GM19035 (cell line): ENCODE measurements at regions not wholly inside any gene's neighbourhood (a gene's known extent, or its start where the extent isn't known, plus 50 kb on each side); places are given as distances from the start of the nearest gene placed in this dataset.

Experiments used
- ATAC-seq: cut with Tn5 transposase; IDR thresholded peaks from one replicate; pipeline ENCODE4 v1.9.1; 2021; ENCODE audit not compliant: unreplicated experiment

DNA sequence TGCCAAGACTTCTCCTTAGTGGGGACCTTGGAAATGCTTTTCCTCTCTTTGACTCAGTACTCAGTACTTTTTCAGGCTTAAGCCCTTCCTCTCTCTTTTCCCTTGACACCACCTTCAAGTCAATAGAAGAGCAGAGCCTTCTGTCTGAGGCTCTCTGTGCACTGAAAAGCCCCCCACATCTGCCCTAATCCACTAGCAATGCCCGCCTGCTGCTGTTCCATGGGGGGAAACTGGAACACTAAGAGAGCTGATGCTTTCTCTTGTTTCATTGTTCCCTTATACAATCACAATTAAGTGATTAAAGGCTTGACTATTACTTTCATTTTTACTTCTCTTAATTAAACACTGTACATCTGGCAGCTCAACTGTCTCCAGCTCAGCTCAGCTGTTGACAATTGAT, 254.5 kb downstream of the SLITRK6 start:
- ATAC-seq, result no peak

DNA sequence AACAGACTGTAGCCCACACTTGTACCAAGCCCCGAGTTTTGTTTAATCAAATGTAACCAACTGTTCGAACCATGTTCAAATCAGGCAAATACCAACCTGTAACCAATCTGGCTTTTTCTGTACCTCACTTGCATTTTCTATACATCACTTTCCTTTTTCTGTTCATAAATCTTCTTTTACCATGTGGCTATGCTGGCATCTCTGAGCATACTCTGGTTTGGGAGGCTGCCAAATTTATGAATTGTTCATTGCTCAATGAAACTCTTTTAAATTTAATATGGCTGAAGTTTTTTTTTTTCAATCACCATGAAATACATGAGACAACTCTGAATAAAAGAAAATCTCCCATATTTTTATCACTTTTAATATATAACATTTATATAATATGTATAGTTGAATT, 256.1 kb downstream of the SLITRK6 start:
- ATAC-seq, result no peak

DNA sequence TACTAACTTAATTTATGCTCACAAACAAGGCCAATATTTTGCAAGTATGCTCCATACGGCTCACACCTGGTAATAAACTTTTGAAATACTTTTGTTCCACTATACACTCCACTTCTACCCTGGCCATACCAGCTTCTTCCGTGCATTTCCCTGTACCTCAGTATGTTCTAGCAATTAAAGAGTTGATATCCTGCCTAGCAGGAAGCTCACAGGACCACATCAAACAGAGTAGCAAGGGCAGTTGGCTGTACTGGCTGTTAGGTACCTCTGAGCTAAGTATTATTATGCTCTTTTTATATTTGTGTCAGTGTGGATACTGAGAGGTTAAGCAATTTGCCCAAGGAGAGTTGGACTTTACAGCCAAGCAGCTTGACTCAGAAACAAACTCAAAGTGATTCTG, 257.7 kb downstream of the SLITRK6 start:
- no peak for ATAC-seq

DNA sequence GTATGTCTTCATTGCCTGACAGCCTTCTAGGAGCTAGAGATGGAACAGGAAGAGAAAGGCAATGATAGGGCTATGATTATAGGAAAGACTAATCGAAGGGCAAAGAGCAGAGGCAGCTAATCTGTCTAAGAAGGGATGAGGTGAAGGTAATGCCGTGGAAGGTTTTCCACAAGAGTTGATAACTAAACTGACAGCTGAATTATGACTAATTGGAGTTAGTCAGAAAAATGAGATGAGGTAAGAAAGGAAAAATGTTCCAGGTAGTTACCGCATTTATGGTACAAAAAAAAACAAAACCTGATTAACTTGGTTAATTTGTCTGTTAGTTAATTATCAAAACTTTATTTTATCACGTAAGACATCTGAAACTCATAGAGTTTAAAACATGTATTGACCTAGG, 260.3 kb downstream of the SLITRK6 start:
- ATAC-seq, result no peak

DNA sequence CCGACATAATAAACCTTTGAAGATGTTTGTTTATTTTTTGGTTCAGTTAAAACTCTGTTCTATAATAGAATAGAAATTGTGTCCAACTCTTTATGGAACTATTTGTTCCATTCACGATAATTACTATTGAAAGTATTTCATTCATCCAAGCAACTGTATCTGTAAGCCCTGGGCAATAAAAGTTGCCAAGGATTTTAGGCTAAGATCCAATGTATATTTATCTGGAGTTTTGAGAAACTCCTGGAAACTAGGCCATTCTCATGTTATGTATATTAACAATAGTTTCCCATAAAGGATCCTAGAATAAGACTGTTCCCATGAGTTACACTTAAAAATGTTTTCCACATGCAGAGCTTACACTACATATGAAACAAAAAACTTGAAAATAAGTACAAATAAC, 261.6 kb downstream of the SLITRK6 start:
- ATAC-seq, result no peak

DNA sequence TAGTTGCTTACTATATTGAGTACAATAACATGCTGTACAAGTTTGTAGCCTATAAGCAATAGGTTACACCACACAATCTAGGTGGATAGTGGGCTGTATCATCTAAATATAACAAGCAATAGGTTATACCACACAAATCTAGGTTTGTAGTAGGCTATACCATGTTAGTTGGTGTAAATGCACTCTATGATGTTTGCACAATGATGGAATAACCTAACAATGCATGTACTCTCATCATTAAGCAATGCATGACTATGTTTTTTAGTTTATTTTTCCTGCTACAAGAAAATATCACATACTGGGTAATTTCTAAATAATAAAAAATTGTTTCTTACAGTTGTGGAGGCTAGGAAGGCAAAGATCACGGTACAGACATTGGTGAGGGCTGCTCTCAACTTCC, 262.5 kb downstream of the SLITRK6 start:
- ATAC-seq, result no peak

DNA sequence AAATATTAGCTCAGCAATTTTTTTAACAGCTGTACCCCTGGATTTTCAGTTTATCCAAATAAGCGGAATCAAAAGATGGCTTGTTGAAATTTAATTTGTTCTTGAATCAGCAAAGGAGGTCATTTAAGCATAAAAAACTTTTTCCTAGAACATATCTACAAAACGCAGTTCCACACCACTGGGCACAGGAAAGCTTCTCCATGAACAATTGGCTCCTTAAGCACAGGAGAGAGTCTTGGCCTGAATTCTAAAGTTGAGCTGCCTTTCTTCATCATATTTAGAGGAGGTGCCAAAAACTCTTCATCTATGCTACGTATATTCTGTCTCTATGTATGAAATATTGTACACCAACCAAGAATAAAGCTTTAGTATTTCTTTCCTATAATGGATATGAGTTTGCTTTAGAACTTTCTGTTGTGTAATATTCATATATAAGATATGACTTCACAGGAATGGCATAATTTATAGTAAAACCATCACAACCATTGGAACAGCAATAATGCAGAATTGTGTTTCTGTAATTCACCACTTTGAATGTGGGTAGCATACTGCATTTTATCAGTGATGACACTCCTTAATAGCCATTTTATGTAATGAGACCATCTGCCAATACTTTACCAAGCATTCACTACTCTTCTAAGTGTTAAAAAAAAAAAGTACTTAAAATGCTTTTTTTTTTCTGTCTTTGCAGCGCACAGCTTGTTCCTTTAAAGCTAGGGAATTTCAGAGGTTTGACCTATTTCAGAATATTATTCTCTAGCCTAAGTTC, 263.7 kb downstream of the SLITRK6 start:
- no peak for ATAC-seq

DNA sequence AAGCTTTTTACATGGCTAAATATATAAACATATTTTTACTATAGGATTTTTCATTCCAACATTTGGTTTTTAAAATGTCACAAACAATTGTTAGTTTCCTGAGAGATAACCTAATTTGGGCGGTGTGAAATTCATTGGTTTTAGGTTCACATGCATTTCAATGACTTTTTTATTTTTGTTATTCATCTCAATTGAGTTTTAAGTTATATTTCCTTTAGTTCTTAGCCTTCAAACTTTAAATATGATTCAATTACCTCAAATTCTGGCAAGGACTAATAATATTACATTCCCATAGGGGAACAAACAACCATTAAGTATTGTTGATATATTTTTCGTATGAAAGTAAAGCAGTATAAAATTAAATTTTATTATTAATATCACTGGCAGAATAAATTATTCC, 265.3 kb downstream of the SLITRK6 start:
- ATAC-seq, result no peak

DNA sequence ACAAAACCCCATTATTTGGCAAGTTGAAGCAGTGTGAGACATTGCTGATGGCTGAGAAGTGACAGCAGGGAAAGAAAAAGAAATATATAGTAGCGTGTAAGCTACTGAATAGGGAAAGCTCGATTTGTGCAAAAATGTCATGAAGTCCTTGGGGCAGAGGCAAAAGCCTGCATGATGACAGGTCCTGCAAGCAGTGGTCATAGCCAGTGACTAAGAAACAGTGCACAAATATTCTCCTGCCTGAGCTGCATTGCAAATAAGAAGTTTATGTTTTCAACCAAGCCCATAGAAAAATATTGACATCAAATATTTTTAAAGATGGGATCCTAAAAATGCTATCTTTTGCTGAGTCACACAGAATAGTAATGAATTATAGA, 270.0 kb downstream of the SLITRK6 start:
- ATAC-seq, result no peak

DNA sequence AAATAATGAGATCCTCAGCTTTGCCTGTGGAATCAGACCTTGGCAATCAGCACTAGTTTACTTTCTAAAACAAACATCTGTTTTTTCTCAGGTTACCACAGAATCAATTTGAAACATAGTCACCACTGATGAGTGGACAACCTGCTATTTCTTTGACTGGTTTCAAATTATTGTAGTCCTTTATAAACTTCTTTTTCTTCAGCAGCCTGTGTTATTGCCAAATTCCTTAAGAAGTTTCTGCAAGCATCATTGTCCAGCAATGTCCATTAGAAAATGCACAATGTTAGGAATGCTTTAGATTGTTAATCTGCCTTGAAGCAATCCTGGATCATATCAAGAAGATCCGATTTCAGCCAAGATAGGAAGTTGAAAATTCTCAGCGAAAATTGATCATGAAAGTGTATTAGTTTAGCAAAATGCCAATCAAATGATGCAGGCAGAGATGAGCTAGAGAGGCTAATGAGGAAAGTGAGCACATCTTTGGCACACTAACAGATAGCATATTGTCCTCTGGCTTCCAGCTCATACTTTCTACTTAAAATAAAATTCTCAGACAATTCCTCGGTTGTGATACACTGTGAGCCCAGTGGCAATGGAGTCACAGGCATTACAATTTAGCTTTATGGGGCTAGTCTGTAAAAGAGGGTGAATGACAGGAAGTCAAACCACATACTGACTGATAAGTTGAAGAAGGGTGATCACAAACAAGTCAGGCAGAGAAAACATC, 270.6 kb downstream of the SLITRK6 start:
- no peak for ATAC-seq

DNA sequence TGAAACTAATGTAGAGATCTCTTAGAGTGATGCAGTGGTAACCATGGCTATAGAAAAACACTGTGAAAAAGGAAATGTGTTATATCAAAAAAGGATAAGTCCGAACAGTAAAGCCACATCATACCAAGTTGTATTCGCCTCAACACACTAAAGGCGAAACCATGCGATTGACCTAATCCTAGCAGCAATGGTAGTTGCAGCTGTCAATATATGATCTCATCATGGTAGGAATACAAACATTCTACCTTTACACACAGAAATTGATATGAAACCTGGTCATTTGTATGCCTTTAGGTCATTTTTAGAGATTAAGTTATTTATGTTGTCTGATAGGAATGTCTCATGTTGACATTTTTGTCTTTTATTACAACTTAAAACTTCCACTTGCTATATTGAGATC, 271.9 kb downstream of the SLITRK6 start:
- no peak for ATAC-seq

DNA sequence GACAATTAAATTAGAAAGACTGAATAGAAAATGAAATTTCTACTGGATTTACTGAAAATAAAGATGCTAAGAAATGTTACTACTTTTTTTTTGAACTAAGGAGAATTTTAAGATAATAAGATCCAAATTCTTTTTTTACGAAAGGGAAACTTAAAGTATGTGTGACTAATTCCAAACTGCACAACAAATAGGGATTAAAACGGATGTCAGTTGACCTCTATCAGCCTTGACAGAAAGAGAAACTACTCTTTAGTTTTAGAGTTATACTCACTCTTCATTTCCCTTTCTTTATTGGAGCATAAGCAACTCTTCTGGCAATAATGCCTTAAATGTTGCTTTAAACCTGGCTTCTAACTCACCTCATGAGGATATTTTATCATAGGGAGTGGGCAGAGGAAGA, 273.8 kb downstream of the SLITRK6 start:
- ATAC-seq, result no peak

DNA sequence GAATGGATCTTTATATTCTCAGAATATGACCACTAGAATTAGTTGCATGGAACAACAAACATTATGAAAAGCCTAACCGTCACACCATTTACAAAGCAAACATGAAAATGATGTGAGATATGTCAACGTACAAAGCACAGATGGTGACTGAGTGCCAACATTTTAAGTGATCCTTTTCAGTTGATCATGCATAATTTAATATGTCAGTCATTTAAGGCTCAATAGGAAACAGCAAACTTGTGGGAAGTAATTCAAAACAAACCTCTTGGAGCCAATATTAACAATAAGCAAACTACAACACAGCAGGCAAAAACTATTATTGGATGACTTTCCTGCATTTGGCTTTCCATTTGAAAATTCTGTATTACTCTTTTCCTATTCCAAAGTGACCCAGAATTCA, 277.6 kb downstream of the SLITRK6 start:
- ATAC-seq, result no peak

DNA sequence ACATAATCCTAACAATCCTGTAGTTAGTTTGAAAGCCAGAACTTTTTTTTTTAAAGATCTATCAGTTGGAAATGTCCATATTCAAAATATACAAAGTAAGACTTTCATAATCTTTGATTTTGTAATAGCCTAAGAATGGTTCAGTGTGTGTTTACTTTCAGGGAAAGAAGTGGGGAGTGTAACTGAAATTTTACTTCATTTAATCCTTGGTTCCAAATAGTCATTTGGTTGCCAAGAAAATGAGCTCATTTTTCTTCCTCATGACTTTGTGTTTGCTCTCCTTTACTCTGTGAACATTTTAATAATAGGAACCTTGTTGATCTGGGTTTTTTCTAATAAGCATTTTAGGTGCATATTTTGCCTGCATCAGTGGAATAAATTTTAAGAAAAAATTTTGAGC, 278.8 kb downstream of the SLITRK6 start:
- no peak for ATAC-seq

DNA sequence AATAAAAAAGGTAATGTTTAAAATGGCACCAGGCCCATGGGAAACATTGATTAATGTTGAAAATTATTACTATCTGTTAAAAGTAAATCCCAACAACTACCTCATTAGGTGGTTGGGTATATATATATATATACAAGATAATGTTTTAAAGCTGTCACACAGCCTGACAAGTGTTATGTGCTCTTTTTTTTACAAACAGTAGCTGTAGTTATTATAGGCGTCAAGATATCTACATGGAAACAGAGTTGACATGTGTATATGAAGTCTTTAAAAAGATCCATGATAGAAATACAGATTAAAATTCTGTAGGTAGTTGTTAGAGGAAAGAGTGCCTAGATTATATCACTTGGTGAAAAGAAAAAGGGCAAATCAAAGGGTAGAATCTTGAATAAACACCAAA, 279.9 kb downstream of the SLITRK6 start:
- ATAC-seq, result no peak

DNA sequence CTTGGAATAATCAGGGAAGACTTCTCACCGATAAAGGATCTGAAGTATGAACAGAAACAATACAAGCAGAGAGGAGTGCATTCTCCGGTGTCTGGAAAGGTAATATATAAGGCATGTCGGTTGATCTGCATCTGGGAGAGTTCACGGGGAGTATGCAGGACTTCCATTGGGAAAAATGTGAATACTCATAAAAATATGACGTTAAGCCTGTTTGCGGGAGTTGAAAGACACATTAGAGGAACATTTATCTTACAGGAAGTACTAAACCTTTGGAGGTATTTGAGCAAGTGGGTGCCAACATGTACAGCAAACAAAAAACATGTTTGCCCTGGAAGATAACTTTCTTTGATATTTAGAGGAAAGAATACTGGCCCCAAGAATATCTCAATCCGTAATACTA, 286.8 kb downstream of the SLITRK6 start:
- no peak for ATAC-seq

DNA sequence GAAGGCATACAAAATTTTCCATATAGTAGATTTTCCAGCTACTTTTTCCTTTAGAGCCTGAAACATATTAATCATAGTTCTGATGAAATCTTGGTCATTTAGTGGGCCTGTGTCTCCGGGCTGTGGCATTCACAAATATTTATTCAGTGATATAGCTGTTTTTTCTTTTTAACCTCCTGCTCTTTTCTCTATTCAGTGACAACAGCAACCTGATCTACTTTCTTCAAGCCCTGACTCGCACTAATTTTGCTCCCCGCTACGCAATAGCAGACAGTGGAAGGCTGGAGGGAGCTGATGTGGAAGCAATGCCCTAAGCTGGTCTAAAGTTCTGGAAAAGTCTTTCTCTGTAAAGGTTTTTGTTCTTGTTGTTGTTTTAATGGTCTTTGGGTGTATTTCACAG, 289.7 kb downstream of the SLITRK6 start:
- ATAC-seq, result no peak

DNA sequence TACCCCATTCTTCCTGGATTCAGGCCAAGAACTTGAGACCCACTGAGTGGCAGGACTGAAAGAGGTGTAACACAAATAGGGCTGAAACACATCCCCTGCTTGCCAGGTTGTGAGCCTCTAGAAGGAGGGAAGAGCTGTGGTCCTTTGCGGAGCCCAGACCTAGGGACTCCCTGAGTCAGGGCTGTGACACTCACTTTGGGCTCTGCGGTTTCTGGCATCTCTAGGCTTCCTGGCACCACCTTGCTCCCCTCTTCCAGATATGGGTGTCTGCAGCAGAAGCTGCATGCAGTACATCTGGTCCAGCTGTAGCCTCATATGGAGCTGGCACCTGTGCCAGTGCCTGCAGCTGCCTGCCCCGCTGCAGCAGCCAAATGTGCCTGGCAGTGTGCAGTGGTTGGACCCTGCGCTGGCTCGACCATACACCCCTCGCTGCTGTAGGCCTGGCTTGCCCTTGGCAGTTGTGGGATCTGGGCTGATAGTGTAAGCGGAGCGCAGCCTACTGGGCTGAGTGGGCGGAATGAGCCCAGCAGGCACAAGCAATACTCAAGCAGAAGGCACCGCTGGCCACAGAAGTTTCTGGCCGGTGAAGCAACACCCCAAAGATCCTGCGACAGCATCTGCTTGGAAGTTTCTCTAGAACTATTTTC, 290.4 kb downstream of the SLITRK6 start:
- no peak for ATAC-seq

DNA sequence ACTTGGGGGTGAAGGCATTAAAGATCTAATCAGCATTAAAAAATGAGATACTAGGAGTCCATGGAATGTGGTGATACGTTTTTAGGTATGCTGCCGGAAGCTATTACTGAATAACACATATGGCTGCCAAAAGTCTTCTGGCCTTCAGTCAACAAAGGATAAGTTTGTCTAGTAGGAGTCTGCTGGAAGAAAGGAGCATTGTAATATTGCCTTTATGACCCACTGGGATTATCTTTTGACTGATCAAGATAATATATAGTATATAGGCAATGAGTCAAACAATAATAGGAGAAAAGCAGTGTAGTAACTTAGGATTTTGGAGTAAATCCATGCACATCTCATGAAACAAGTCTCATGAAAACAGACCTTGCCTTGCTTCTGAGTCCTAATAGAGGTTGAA, 295.4 kb downstream of the SLITRK6 start:
- ATAC-seq, result no peak

DNA sequence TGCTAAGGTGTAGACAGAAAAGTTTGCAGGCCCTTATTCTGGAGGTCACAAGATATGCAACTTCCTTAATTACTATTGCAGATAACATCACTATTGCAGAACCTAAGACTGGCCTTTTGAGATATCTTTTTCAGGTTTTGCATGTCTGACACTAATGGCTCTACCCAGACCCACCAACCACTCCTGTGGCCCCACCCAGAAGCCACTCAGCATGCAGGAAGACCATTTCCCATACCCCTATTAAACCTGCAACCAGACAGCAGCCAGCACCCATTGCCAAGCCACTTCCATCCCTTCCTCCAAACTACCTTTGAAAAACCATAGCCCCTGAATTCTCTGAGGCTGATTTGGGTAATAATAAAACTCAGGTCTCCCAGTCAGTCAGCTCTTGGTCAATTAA, 297.6 kb downstream of the SLITRK6 start:
- ATAC-seq, result no peak

DNA sequence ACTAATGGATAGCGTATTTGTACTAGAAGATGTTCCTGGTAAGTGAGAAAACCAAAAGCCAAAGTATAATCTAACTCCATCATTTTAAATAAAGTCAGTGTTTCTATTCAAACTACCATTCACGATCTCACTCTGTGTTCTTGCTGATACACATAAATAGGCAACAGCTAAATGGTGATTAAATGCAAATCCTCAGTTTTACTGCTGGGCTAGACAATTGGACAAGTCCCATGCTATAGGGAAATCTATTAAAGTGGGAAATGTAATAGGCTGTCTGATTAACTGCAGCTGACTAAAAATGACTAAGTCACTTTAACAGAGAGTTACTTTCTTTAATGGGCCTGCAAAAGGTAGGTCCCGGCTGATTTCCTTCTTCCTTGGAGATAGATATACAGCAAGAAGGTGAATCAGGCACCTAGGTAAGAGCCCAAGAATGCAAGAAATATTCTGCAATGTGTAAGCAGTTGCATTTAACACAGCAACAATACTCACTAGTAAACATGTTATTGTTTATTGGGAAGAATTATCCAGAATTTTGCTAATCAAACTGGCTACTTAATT, 298.4 kb downstream of the SLITRK6 start:
- no peak for ATAC-seq

DNA sequence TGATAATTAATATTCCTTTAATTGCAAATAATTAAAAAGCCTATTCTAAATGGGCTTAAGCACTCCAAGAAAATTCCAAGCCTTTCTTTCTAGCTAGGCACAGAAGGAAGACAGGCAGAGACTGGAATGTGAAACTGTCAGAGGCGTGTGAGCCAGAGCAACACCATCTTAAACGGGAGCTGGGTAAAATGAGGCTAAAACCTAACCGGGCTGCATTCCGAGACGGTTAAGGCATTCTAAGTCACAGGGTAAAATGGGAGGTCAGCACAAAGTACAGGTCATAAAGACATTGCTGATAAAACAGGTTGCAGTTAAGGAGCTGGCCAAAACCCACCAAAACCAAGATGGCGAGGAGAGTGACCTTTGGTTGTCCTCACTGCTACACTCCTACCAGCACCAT, 300.4 kb downstream of the SLITRK6 start:
- no peak for ATAC-seq
